ENCODE measurements at regions not wholly inside any gene's neighbourhood (a gene's known extent, or its start where the extent isn't known, plus 50 kb on each side); places are given as distances from the start of the nearest gene placed in this dataset.

DNA sequence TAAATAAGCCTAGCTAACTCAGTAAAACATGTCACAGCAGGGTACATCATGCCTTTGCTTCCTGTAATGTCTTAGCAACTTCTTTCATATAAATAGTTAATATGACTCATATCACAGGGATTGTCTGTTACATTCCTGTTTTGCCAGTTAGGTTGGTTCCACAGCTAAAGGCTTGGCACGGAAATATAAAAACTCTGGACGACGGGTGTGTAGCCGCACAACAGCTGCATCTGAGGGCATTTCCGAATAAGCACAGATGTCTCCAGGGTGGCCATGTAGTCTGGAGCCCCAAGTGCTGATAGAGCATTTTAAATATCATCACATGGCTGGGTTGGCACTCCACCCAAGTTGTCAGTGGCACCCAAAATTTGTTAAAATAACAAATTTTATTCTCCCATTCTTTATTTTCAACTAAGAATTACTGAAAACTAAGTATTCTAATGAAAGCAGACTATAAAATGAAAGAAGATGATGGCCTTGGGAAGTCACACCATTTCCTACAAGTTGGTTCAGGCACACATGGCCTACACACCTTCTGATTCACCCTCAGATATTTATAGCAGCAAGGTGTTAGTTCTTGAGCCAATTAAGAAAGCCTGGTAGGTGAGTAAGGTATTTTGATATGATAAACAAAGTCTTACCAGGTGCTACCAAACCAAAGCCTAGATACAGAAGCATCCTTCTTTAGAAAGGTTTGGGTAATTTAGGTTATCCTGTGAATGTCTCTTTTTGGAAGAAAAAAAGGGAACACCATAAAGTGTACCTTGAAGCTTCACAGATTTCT is 61.8 kb upstream of the STK17B start:
- no peak for TF ChIP-seq CTCF (IDR thresholded peaks at IDR 0.05; ENCODE audit: poor library complexity)
- TF ChIP-seq EZH2 (IDR thresholded peaks at IDR 0.05; ENCODE audit: borderline replicate concordance) = no peak
- TF ChIP-seq EZH2phosphoT487 (IDR thresholded peaks at IDR 0.05; ENCODE audit: low read depth, severe bottlenecking, unreplicated experiment) = no peak

All from hepatocyte (in vitro differentiated cells).